GM21786 (cell line): ENCODE measurements at regions not wholly inside any gene's neighbourhood (a gene's known extent, or its start where the extent isn't known, plus 50 kb on each side); places are given as distances from the start of the nearest gene placed in this dataset.

ENCODE experiments used
- ATAC-seq: cut with Tn5 transposase; IDR thresholded peaks from one replicate; pipeline ENCODE4 v1.9.1; 2021; ENCODE audit not compliant: unreplicated experiment

GRCh38 chr13:95447814-95448213 lies 104.7 kb upstream of the CLDN10 start:
- ATAC-seq = no peak

GRCh38 chr13:95451656-95452055 lies 100.9 kb upstream of the CLDN10 start:
- ATAC-seq = no peak

- ATAC-seq = no peak
These were observed 100.1 kb upstream of the CLDN10 start for GRCh38 chr13:95452375-95452774.

GRCh38 chr13:95455782-95456181 lies 96.7 kb upstream of the CLDN10 start:
- no peak for ATAC-seq

GRCh38 chr13:95456815-95457214 lies 95.7 kb upstream of the CLDN10 start:
- ATAC-seq = peak; percentile 2

GRCh38 chr13:95457294-95457693 lies 95.2 kb upstream of the CLDN10 start:
- ATAC-seq = peak; percentile 99

GRCh38 chr13:95462801-95463200 lies 89.7 kb upstream of the CLDN10 start:
- ATAC-seq = no peak

GRCh38 chr13:95463531-95463930 lies 89.0 kb upstream of the CLDN10 start:
- no peak for ATAC-seq

GRCh38 chr13:95470574-95471366 lies 81.8 kb upstream of the CLDN10 start:
- no peak for ATAC-seq

- ATAC-seq = peak; percentile 50
These were observed 80.6 kb upstream of the CLDN10 start for GRCh38 chr13:95471960-95472359.

GRCh38 chr13:95474992-95475391 lies 77.5 kb upstream of the CLDN10 start:
- no peak for ATAC-seq

GRCh38 chr13:95477187-95477586 lies 75.3 kb upstream of the CLDN10 start:
- ATAC-seq = no peak

GRCh38 chr13:95479731-95480130 lies 72.8 kb upstream of the CLDN10 start:
- ATAC-seq = no peak

GRCh38 chr13:95480131-95480545 lies 72.4 kb upstream of the CLDN10 start:
- peak; percentile 60 for ATAC-seq

GRCh38 chr13:95480791-95481780 lies 71.4 kb upstream of the CLDN10 start:
- ATAC-seq = no peak

- no peak for ATAC-seq
These were observed 68.5 kb upstream of the CLDN10 start for GRCh38 chr13:95484052-95484451.

- ATAC-seq = no peak
These were observed 67.4 kb upstream of the CLDN10 start for GRCh38 chr13:95485045-95485517.

- no peak for ATAC-seq
These were observed 66.9 kb upstream of the CLDN10 start for GRCh38 chr13:95485518-95486144.

- no peak for ATAC-seq
These were observed 60.3 kb upstream of the CLDN10 start for GRCh38 chr13:95492044-95492801.

GRCh38 chr13:95494082-95494681 lies 58.3 kb upstream of the CLDN10 start:
- ATAC-seq = peak; percentile 58
